Frontal cortex (tissue), 3 donors: ENCODE measurements at regions not wholly inside any gene's neighbourhood (a gene's known extent, or its start where the extent isn't known, plus 50 kb on each side); places are given as distances from the start of the nearest gene placed in this dataset.

Source experiments
- DNase-seq, 2 donors: peaks; one replicate each; pipeline ENCODE4 v3.0.0; 2012; ENCODE audit warnings: low spot score in 2 of 2
- FAIRE-seq: peaks from 2 replicates; lab custom pipeline; 2012; peaks lifted over from hg19 to GRCh38; lab: Jason Lieb, UNC
- donor health status: control.
- donor health status: control.
- donor health status: control.

DNA sequence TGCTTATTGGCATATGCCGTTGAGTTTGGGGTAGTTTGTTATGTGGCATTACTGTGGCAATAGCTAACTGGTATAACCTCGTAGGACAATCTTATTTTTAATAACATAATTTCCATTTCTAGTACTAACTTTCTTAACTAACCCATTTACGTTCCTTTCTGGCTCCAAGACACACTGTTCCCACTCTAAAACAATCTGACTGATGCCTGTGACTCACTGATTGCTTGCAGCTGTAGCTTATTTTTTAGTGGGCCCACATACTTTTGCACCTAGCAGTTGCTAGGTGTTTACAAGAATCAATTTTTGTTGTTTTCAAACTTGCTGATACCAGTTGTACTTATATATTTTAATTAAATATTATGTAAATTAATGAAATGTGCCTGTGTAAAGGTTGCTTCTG is 52.2 kb downstream of the FAT3 start:
- FAIRE-seq = no peak

GRCh38 chr11:92277871-92278270 is 53.3 kb downstream of the FAT3 start:
- DNase-seq (no peak), FAIRE-seq (no peak)

More for the DNA sequence above, 52.2 kb downstream of the FAT3 start:
- no peak for DNase-seq

GRCh38 chr11:92278791-92279433 is 54.3 kb downstream of the FAT3 start:
- DNase-seq = no peak
- FAIRE-seq = no peak

- FAIRE-seq = no peak
- no peak for DNase-seq
These were observed 59.5 kb downstream of the FAT3 start for GRCh38 chr11:92284107-92284506.

GRCh38 chr11:92284558-92284957 is 59.9 kb downstream of the FAT3 start:
- FAIRE-seq (no peak), DNase-seq (no peak)

GRCh38 chr11:92285776-92286175 is 61.2 kb downstream of the FAT3 start:
- DNase-seq = no peak
- FAIRE-seq = no peak

GRCh38 chr11:92286709-92287108 is 62.1 kb downstream of the FAT3 start:
- FAIRE-seq (no peak), DNase-seq (no peak)

GRCh38 chr11:92295175-92296137 is 70.8 kb downstream of the FAT3 start:
- DNase-seq (no peak), FAIRE-seq (no peak)

DNA sequence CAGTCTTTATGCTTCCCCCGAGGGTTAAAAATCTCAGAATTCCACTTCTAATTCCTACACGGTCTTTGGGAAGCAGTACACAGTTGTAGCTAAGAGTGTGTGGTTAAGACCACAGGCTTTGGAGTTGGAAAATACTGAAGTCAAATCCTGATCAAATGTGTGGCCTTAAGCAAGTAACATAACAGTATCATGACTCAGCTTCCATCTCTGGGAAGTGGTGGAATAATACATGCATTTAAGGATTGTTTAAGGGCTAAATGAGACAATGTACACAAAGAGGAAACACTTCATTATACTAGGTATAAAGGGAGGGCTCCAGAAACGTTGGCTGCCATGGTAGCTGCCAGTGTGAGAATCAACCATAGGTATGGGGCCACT is 71.5 kb downstream of the FAT3 start:
- FAIRE-seq (no peak), DNase-seq (no peak)

DNA sequence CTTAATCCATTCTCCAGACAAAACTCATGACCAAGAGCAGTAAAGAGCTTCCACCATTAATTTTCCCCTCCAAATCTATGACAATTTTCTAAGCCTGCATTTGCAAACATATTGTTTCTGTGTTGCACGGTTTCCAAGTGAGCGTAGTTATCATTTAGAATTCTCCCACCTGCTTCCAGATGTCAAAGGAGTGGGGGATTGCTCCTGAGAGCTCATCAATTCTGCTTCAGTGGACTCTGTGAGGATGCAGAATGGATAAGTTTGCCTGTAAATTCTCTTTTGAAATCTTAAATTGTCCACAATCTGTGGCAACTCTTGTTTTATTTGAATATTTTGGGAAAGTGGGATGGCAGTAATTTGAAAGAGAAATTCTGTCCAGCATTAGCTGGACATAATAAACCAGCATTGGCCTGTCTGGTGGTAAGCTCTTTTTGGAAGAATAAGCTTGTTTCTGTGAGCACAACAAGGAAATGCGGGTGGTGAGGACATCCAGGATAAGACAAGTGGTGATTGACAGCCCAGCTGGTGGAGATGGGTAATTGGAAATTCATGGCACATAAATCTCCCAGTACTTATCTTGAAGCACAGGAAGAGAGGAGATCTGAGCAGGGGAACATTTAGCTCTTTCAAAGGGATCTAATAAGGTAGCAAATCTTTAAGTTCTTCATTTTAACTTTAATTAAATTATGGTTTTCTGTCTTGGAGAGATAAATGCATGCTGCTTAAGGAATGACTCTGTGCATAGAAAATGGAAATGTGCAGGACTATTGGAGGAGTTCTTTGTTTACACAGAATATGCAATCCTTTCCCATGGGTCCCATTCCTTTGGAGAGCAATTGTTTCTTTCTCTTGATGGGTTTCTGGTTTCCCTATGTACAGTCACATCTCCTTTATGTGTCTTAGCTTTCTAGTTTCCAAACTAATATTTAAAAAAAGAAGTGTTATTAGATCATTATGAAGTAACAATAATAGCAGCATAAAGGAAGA is 73.2 kb downstream of the FAT3 start:
- DNase-seq (no peak), FAIRE-seq (no peak)

GRCh38 chr11:92300876-92301275 is 76.3 kb downstream of the FAT3 start:
- no peak for FAIRE-seq
- DNase-seq = no peak

- FAIRE-seq (no peak), DNase-seq (no peak)
These were observed 78.2 kb downstream of the FAT3 start for GRCh38 chr11:92302770-92303169.

GRCh38 chr11:92304271-92304670 is 79.7 kb downstream of the FAT3 start:
- no peak for DNase-seq
- no peak for FAIRE-seq

GRCh38 chr11:92306966-92307510 is 82.4 kb downstream of the FAT3 start:
- DNase-seq (no peak), FAIRE-seq (no peak)

- FAIRE-seq (no peak), DNase-seq (no peak)
These were observed 83.7 kb downstream of the FAT3 start for GRCh38 chr11:92308366-92308765.

DNA sequence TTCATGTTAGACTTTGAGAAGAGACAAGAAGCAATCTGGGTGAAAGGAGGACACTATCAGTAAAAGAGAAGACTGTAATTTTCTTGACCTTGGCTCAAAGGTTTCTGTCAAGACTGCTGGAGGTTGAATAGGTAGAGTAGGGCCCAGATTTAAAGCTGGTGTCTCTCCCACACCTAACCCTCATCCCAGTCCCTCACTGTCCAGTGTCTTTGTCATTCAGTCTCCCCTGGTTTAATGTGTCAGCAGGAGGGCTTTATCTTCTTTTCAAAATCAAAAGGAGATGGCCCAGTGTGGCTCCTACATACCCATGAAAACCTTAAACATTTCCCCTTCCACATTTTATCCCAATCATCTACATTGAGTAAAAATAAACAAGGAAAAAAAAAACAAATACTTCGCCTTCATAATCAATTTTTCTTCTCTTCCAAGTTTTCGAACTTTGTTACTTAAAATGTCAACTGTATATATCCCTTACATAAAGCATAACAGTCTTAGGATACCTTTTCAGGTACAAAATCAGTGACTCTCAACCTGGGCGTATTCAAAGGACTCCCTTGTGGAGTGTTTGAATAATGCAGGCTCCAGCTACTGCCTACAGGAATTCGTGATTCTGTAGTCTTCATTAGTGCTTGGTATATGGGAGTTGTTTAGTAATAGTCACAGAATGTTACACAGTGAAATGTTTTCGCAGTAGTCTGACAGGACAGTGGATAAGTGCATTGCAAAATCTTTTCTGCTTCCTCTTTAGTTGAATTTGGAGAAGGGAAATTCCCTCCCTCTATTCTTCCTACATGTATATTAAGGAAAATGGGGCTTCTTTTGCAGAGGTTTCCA is 87.2 kb downstream of the FAT3 start:
- DNase-seq (no peak), FAIRE-seq (no peak)

DNA sequence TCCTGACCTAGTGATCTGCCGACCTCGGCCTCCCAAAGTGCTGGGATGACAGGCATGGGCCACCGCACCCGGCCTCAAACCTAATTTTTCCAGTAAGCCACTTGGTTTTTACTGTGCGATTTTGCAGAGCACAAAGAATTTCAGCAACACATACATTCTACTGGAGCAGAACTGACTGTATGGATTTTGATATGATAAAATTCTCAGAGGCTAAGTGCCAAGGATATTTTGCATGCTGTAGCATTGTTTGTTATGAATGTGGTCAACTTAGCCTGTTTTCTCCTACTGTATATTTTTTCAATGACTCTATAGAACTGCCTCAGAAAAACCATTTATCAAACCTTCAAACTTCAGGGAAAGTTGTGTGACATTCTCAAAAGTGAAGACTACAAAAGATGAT is 89.2 kb downstream of the FAT3 start:
- no peak for DNase-seq
- no peak for FAIRE-seq

- DNase-seq = no peak
- FAIRE-seq = no peak
These were observed 89.9 kb downstream of the FAT3 start for GRCh38 chr11:92314499-92314898.
